SK-N-SH treated with all-trans-retinoic acid at 6 μM for 48 hours (cell line): ENCODE measurements at regions not wholly inside any gene's neighbourhood (a gene's known extent, or its start where the extent isn't known, plus 50 kb on each side); places are given as distances from the start of the nearest gene placed in this dataset.

Experiments
- ARNTL ChIP-seq: fragments of 450-650 bp; formaldehyde crosslinking; IDR thresholded peaks from 2 replicates; pipeline ENCODE4 v1.5.0; 2020; ENCODE audit warnings: low read depth, mild to moderate bottlenecking, moderate library complexity, borderline replicate concordance
- ESRRG ChIP-seq: fragments of 250-450 bp; sonication (Bioruptor Pico); IDR thresholded peaks from 2 replicates; pipeline ENCODE4 v1.6.1; 2021; ENCODE audit warnings: mild to moderate bottlenecking
- RARB ChIP-seq: fragments of 250-450 bp; sonication (Bioruptor Pico); IDR thresholded peaks from 2 replicates; pipeline ENCODE4 v1.8.0; 2021; ENCODE audit warnings: mild to moderate bottlenecking, moderate library complexity
- SNAI2 ChIP-seq: fragments of 250-450 bp; sonication (Bioruptor Pico); IDR thresholded peaks from 2 replicates; pipeline ENCODE4 v1.5.0; 2020; ENCODE audit warnings: mild to moderate bottlenecking, moderate library complexity
- TOX ChIP-seq: fragments of 250-450 bp; sonication (Bioruptor Pico); IDR thresholded peaks from 2 replicates; pipeline ENCODE4 v1.8.0; 2021; ENCODE audit warnings: mild to moderate bottlenecking, moderate library complexity, borderline replicate concordance
- ZC3H10 ChIP-seq: fragments of 250-450 bp; sonication (Bioruptor Pico); IDR thresholded peaks from 2 replicates; pipeline ENCODE4 v1.5.1; 2021; ENCODE audit warnings: mild to moderate bottlenecking, moderate library complexity
- ZFP3 ChIP-seq: fragments of 250-450 bp; sonication (Bioruptor Pico); IDR thresholded peaks from 2 replicates; pipeline ENCODE4 v1.5.0; 2020; ENCODE audit warnings: mild to moderate bottlenecking, moderate library complexity
- ZFP30 ChIP-seq: fragments of 450-650 bp; formaldehyde crosslinking; IDR thresholded peaks from 2 replicates; pipeline ENCODE4 v1.5.0; 2022; ENCODE audit warnings: mild to moderate bottlenecking, moderate library complexity
- ZNF565 ChIP-seq: fragments of 450-650 bp; formaldehyde crosslinking; conservative IDR thresholded peaks from 2 replicates; pipeline ENCODE4 v1.5.0; 2020; ENCODE audit warnings: low read depth, mild to moderate bottlenecking, moderate library complexity
- ZNF70 ChIP-seq: fragments of 450-650 bp; formaldehyde crosslinking; IDR thresholded peaks from 2 replicates; pipeline ENCODE4 v1.5.0; 2020; ENCODE audit warnings: mild to moderate bottlenecking, moderate library complexity
- TF ChIP-seq, protein P1 (sequence below): fragments of 250-450 bp; sonication (Bioruptor Pico); IDR thresholded peaks from 2 replicates; pipeline ENCODE4 v1.5.0; 2020; ENCODE audit warnings: mild to moderate bottlenecking, moderate library complexity
- TF ChIP-seq, protein P2 (sequence below): fragments of 250-450 bp; sonication (Bioruptor Pico); IDR thresholded peaks from 2 replicates; pipeline ENCODE4 v1.8.0; 2020; ENCODE audit warnings: mild to moderate bottlenecking, moderate library complexity, borderline replicate concordance

DNA sequence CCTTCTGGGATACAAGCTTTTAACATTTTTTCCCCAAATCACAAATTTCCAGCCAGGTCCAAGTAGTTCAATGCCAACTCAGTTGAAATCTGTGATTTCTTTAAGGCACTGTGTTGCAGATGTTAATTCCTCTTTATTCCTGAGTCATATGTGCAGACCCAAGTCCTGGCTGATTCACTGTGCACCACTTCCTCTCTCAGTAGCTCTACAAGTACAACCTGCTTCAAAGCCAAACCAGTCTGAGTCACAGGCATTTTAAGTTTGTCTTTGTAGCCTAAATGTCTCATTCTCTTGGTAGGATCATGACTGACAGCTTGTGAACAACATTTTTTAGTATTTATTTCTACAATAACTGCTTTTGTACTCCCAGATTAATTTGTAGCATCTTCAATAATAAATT lies 165.6 kb upstream of the S100G start:
- TF ChIP-seq ZNF565 (no peak), ESRRG (no peak), ZC3H10 (CRISPR knock-in tag) (no peak), RARB (no peak), SNAI2 (CRISPR knock-in tag) (no peak), ZNF70 (CRISPR knock-in tag) (no peak), ZFP30 (CRISPR knock-in tag) (no peak), ZFP3 (CRISPR knock-in tag) (no peak), TOX (CRISPR knock-in tag) (no peak), ARNTL (CRISPR knock-in tag) (no peak)
- TF ChIP-seq, protein P1, sequence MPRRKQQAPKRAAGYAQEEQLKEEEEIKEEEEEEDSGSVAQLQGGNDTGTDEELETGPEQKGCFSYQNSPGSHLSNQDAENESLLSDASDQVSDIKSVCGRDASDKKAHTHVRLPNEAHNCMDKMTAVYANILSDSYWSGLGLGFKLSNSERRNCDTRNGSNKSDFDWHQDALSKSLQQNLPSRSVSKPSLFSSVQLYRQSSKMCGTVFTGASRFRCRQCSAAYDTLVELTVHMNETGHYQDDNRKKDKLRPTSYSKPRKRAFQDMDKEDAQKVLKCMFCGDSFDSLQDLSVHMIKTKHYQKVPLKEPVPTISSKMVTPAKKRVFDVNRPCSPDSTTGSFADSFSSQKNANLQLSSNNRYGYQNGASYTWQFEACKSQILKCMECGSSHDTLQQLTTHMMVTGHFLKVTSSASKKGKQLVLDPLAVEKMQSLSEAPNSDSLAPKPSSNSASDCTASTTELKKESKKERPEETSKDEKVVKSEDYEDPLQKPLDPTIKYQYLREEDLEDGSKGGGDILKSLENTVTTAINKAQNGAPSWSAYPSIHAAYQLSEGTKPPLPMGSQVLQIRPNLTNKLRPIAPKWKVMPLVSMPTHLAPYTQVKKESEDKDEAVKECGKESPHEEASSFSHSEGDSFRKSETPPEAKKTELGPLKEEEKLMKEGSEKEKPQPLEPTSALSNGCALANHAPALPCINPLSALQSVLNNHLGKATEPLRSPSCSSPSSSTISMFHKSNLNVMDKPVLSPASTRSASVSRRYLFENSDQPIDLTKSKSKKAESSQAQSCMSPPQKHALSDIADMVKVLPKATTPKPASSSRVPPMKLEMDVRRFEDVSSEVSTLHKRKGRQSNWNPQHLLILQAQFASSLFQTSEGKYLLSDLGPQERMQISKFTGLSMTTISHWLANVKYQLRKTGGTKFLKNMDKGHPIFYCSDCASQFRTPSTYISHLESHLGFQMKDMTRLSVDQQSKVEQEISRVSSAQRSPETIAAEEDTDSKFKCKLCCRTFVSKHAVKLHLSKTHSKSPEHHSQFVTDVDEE (CRISPR knock-in tag), result no peak
- TF ChIP-seq, protein P2, sequence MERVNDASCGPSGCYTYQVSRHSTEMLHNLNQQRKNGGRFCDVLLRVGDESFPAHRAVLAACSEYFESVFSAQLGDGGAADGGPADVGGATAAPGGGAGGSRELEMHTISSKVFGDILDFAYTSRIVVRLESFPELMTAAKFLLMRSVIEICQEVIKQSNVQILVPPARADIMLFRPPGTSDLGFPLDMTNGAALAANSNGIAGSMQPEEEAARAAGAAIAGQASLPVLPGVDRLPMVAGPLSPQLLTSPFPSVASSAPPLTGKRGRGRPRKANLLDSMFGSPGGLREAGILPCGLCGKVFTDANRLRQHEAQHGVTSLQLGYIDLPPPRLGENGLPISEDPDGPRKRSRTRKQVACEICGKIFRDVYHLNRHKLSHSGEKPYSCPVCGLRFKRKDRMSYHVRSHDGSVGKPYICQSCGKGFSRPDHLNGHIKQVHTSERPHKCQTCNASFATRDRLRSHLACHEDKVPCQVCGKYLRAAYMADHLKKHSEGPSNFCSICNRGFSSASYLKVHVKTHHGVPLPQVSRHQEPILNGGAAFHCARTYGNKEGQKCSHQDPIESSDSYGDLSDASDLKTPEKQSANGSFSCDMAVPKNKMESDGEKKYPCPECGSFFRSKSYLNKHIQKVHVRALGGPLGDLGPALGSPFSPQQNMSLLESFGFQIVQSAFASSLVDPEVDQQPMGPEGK (CRISPR knock-in tag), result no peak
